Testis (tissue), 2 donors: ENCODE measurements at regions not wholly inside any gene's neighbourhood (a gene's known extent, or its start where the extent isn't known, plus 50 kb on each side); places are given as distances from the start of the nearest gene placed in this dataset.

ENCODE experiments used
- DNase-seq: peaks from one replicate; pipeline ENCODE4 v3.0.0-alpha.2; 2019
- H3K27ac ChIP-seq, 2 donors: fragments of 200-600 bp; sonication (generic); one replicate each; pipeline ENCODE4 v1.5.1; 2019
- H3K27me3 ChIP-seq: fragments of 200-600 bp; sonication (generic); one replicate; pipeline ENCODE4 v1.5.1; 2019
- H3K36me3 ChIP-seq: fragments of 200-600 bp; sonication (generic); one replicate; pipeline ENCODE4 v1.5.1; 2017; ENCODE audit warnings: low read depth; ENCODE audit errors: missing control alignments
- H3K4me1 ChIP-seq: fragments of 200-600 bp; sonication (generic); one replicate; pipeline ENCODE4 v1.5.1; 2019
- H3K4me3 ChIP-seq, 2 donors: fragments of 200-600 bp; sonication (generic); one replicate each; pipeline ENCODE4 v1.5.1; 2017 to 2019
- H3K9me3 ChIP-seq: fragments of 200-600 bp; sonication (generic); one replicate; pipeline ENCODE4 v1.5.1; 2017
- POLR2A ChIP-seq: fragments of 450-650 bp; IDR thresholded peaks from one replicate; pipeline ENCODE4 v1.6.1; 2017; ENCODE audit warnings: antibody characterized with exemption, mild to moderate bottlenecking, moderate library complexity
- WGBS, 2 donors: methylation state at CpG; one replicate each; pipeline ENCODE4 v1.1.5; 2018; 5-methylcytosine and 5-hydroxymethylcytosine counted together
- intact Hi-C: fragments of 100-400 bp; cut with DNase I; formaldehyde crosslinking; loops from one replicate; pipeline ENCODE4 v1.15.1; 2023; ENCODE audit warnings: low total_unique reads
- TF ChIP-seq, protein P1 (sequence below), 3 experiments: fragments of 450-650 bp in 2 of 3; fragments of 200-600 bp in 1 of 3; sonication (generic) in 1 of 3; IDR thresholded peaks; one replicate each; pipeline ENCODE4 v1.5.1; 2016 to 2019; ENCODE audit warnings: antibody characterized with exemption in 3 of 3, mild to moderate bottlenecking in 2 of 3, moderate library complexity in 1 of 3

DNA sequence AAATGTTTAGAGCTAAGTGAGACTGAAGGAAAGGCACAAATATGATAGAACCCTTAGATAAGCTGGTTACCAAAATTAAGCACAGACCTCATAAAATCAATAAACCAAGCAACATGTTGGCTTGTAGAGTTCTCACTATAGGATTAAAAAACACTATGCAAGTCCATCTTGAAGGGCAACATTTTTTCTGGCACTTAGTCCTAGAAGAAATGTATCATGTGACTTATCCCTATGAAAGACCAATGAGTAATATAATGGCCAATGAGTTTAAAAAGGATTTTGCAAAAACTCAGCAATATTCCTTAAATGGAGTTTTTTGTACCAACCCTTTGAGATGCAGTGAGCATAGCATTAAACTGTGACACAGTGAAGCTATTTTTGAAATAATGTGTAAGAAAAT, 216.3 kb upstream of the ADRA1B start:
- Histone ChIP-seq H3K27ac (no peak overlapping the region), H3K9me3 (no peaks in the 10 kb centered on the region), H3K4me1 (no peaks in the 10 kb centered on the region), H3K36me3 (no peaks in the 10 kb centered on the region), H3K4me3 (no peak overlapping the region), H3K27me3 (no peaks in the 10 kb centered on the region)
- TF ChIP-seq POLR2A = no peak
- TF ChIP-seq, protein P1, sequence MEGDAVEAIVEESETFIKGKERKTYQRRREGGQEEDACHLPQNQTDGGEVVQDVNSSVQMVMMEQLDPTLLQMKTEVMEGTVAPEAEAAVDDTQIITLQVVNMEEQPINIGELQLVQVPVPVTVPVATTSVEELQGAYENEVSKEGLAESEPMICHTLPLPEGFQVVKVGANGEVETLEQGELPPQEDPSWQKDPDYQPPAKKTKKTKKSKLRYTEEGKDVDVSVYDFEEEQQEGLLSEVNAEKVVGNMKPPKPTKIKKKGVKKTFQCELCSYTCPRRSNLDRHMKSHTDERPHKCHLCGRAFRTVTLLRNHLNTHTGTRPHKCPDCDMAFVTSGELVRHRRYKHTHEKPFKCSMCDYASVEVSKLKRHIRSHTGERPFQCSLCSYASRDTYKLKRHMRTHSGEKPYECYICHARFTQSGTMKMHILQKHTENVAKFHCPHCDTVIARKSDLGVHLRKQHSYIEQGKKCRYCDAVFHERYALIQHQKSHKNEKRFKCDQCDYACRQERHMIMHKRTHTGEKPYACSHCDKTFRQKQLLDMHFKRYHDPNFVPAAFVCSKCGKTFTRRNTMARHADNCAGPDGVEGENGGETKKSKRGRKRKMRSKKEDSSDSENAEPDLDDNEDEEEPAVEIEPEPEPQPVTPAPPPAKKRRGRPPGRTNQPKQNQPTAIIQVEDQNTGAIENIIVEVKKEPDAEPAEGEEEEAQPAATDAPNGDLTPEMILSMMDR (IDR thresholded peaks at IDR 0.05) = no peak
- DNase-seq = no peak
- intact Hi-C loops = no loop called here

DNA sequence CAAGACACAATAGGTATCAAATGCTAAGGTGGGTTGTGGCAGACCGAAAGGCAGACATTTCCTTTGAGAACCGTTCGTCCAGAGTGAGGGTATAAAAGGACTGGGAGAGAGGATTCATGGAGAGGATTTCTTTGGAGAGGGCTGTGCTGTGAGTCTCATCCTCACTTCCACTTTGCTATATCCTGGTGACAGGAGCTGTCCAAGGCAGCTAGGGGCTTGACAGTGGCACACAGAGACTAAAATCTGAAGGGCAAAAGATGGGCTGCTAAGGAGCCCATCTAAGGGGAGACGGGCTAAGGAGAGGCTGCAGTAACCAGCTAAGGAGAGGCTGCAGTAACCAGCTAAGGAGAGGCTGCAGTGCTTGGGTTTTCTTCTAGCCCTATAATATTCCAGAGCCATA, 214.0 kb upstream of the ADRA1B start:
- Histone ChIP-seq H3K27me3 (no peaks in the 10 kb centered on the region), H3K36me3 (no peaks in the 10 kb centered on the region), H3K9me3 (no peaks in the 10 kb centered on the region), H3K4me3 (no peak overlapping the region), H3K27ac (no peak overlapping the region), H3K4me1 (no peaks in the 10 kb centered on the region)
- intact Hi-C loops = no loop called here
- TF ChIP-seq, protein P1 (IDR thresholded peaks at IDR 0.05) = no peak
- no peak for TF ChIP-seq POLR2A
- no peak for DNase-seq
- WGBS, 2 donors = 78 to 80% methylated on average over 4 of the region's 4 CpGs

DNA sequence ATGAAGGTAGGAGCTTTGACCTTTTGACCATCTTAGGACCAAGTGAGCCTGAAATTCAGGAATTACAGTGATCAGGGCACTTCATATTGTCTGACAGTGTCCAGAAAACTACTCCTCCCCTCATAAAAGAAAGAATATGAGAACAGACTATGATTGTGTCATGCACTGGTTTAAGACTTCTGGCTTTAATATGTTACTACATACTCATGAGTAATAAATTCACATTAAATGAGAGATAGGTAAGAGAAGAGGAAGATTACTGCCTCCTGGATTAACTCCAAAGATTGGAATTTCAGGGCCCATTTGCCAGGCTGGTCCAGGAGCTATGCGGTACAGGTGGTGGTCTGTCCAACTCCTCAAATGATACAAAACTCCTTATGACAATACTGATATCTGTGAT, 213.5 kb upstream of the ADRA1B start:
- Histone ChIP-seq H3K36me3 (no peaks in the 10 kb centered on the region), H3K4me1 (no peaks in the 10 kb centered on the region), H3K4me3 (no peak overlapping the region), H3K27ac (no peak overlapping the region), H3K9me3 (no peaks in the 10 kb centered on the region), H3K27me3 (no peaks in the 10 kb centered on the region)
- WGBS, 2 donors = 86 to 95% methylated on average over 1 of the region's 1 CpG
- DNase-seq = no peak
- intact Hi-C loops = no loop called here
- TF ChIP-seq, protein P1 (IDR thresholded peaks at IDR 0.05) = no peak
- TF ChIP-seq POLR2A = no peak

DNA sequence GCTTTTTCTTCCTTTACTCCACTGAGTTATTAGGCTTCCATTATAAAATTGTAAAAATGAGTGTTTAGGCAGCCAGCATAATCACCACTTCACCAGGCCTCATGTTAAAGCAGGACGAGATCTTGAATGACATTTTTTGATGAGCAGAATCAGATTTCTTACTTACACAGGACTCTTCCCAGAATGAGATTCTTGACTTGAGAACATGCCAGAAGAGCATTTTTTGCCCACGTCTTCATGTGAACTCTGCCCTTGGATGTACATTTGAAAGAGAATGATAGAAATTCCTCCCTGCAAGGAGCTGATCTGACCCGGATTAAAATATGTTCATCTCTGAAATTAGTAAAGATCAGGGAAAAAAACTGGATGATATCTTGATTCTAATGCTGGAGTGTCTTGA, 212.1 kb upstream of the ADRA1B start:
- no peak for TF ChIP-seq POLR2A
- TF ChIP-seq, protein P1 (IDR thresholded peaks at IDR 0.05) = no peak
- no peak overlapping the region for H3K27ac ChIP-seq
- 57 to 60% methylated on average over 3 of the region's 3 CpGs for WGBS, 2 donors

GRCh38 chr5:159705948-159706347, 210.3 kb upstream of the ADRA1B start:
- H3K4me3 ChIP-seq = no peak overlapping the region
- no peaks in the 10 kb centered on the region for H3K9me3 ChIP-seq
- H3K27me3 ChIP-seq = no peaks in the 10 kb centered on the region
- 89 to 91% methylated on average over 3 of the region's 3 CpGs for WGBS, 2 donors
- TF ChIP-seq, protein P1 (IDR thresholded peaks at IDR 0.05) = no peak
- no peak for TF ChIP-seq POLR2A
- DNase-seq = no peak
- H3K4me1 ChIP-seq = no peaks in the 10 kb centered on the region
- no peaks in the 10 kb centered on the region for H3K36me3 ChIP-seq
- no peak overlapping the region for H3K27ac ChIP-seq
- intact Hi-C loops = no loop called here

More for the DNA sequence above, 212.1 kb upstream of the ADRA1B start:
- intact Hi-C loops = no loop called here
- no peaks in the 10 kb centered on the region for H3K27me3 ChIP-seq
- no peak for DNase-seq
- no peaks in the 10 kb centered on the region for H3K9me3 ChIP-seq
- H3K4me1 ChIP-seq = no peaks in the 10 kb centered on the region
- no peaks in the 10 kb centered on the region for H3K36me3 ChIP-seq
- H3K4me3 ChIP-seq = no peak overlapping the region
